NCI-H2227 treated with DMSO at 0.1 percent for 48 hours (cell line): ENCODE measurements at regions not wholly inside any gene's neighbourhood (a gene's known extent, or its start where the extent isn't known, plus 50 kb on each side); places are given as distances from the start of the nearest gene placed in this dataset.

Source experiments
- DNase-seq: peaks from one replicate; lab custom pipeline; 2025; lab: John Stamatoyannopoulos, UW

GRCh38 chr3:135473449-135473848 lies 492.1 kb upstream of the PPP2R3A start:
- DNase-seq: no peak

GRCh38 chr3:135487261-135487660 lies 478.3 kb upstream of the PPP2R3A start:
- no peak for DNase-seq

GRCh38 chr3:135490219-135490915 lies 475.2 kb upstream of the PPP2R3A start:
- DNase-seq: no peak

GRCh38 chr3:135491491-135492205 lies 473.9 kb upstream of the PPP2R3A start:
- no peak for DNase-seq

- no peak for DNase-seq
These were observed 469.6 kb upstream of the PPP2R3A start for GRCh38 chr3:135495891-135496290.

GRCh38 chr3:135497979-135498378 lies 467.5 kb upstream of the PPP2R3A start:
- DNase-seq: no peak

GRCh38 chr3:135499426-135499825 lies 466.1 kb upstream of the PPP2R3A start:
- DNase-seq: no peak

- no peak for DNase-seq
These were observed 465.5 kb upstream of the PPP2R3A start for GRCh38 chr3:135500034-135500433.

GRCh38 chr3:135503065-135503759 lies 462.3 kb upstream of the PPP2R3A start:
- DNase-seq: no peak

- peak; percentile 53 for DNase-seq
These were observed 461.5 kb upstream of the PPP2R3A start for GRCh38 chr3:135503760-135504686.

GRCh38 chr3:135513106-135514059 lies 452.1 kb upstream of the PPP2R3A start:
- no peak for DNase-seq

GRCh38 chr3:135514060-135514448 lies 451.5 kb upstream of the PPP2R3A start:
- DNase-seq: no peak

- DNase-seq: no peak
These were observed 449.4 kb upstream of the PPP2R3A start for GRCh38 chr3:135516143-135516542.

GRCh38 chr3:135528413-135529015 lies 437.0 kb upstream of the PPP2R3A start:
- DNase-seq: no peak

- DNase-seq: no peak
These were observed 433.5 kb upstream of the PPP2R3A start for GRCh38 chr3:135532021-135532420.

GRCh38 chr3:135538123-135538522 lies 427.4 kb upstream of the PPP2R3A start:
- DNase-seq: no peak

GRCh38 chr3:135539351-135539750 lies 426.2 kb upstream of the PPP2R3A start:
- DNase-seq: no peak

- no peak for DNase-seq
These were observed 425.7 kb upstream of the PPP2R3A start for GRCh38 chr3:135539854-135540253.

GRCh38 chr3:135549928-135550494 lies 415.5 kb upstream of the PPP2R3A start:
- no peak for DNase-seq

GRCh38 chr3:135556174-135556573 lies 409.4 kb upstream of the PPP2R3A start:
- DNase-seq: no peak
